ENCODE measurements at regions not wholly inside any gene's neighbourhood (a gene's known extent, or its start where the extent isn't known, plus 50 kb on each side); places are given as distances from the start of the nearest gene placed in this dataset.

DNA sequence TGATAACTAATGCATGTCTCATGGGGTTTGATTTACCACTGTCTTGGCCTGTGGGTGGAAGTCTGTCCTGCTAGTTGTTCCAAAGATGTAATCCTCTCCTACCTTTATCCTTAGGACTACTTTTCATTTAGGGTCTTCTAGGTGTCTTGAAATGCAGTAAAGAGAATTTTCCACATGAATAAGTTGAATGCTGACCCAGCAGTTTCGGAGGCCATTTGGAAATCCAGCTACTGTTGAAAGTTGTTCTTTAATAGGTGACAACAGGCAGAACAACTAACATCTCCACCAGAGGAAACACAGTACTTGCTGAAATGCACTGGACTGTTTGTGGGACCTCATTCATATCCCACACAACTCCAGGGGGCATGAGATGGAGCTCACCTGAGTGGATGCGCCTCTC lies 478.1 kb downstream of the BTBD3 start:
- no peak for TF ChIP-seq POLR2A (IDR thresholded peaks at IDR 0.05)
- TF ChIP-seq, protein P1, sequence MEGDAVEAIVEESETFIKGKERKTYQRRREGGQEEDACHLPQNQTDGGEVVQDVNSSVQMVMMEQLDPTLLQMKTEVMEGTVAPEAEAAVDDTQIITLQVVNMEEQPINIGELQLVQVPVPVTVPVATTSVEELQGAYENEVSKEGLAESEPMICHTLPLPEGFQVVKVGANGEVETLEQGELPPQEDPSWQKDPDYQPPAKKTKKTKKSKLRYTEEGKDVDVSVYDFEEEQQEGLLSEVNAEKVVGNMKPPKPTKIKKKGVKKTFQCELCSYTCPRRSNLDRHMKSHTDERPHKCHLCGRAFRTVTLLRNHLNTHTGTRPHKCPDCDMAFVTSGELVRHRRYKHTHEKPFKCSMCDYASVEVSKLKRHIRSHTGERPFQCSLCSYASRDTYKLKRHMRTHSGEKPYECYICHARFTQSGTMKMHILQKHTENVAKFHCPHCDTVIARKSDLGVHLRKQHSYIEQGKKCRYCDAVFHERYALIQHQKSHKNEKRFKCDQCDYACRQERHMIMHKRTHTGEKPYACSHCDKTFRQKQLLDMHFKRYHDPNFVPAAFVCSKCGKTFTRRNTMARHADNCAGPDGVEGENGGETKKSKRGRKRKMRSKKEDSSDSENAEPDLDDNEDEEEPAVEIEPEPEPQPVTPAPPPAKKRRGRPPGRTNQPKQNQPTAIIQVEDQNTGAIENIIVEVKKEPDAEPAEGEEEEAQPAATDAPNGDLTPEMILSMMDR (IDR thresholded peaks at IDR 0.05): no peak

All from vagina (tissue), 2 donors.